PC-9 (cell line): ENCODE measurements at regions not wholly inside any gene's neighbourhood (a gene's known extent, or its start where the extent isn't known, plus 50 kb on each side); places are given as distances from the start of the nearest gene placed in this dataset.

Experiments used
- BruUV-seq: library from RNA; stranded (reverse); fragments of 400-500 nt; replicated peaks from 2 replicates; lab custom pipeline; 2021; lab: Mats Ljungman, UMichigan
- CTCF ChIA-PET: fragments of 300-600 bp; sonication (Branson Sonifier 250); formaldehyde crosslinking; loops from one replicate; lab custom pipeline; 2022; ENCODE audit warnings: antibody characterized with exemption; lab: Charles Lee
- POLR2A ChIA-PET: fragments of 300-600 bp; sonication (Branson Sonifier 250); formaldehyde crosslinking; loops from one replicate; lab custom pipeline; 2022; ENCODE audit warnings: antibody characterized with exemption; ENCODE audit not compliant: unreplicated experiment; lab: Charles Lee
- DNase-seq, 2 experiments: peaks; one replicate each; pipeline versions ENCODE4 v3.0.0 to v3.0.0-alpha.2; 2015 to 2022; ENCODE audit warnings: mixed read lengths in 1 of 2
- H2AFZ ChIP-seq: fragments of 200-600 bp; sonication (generic); 2 replicates; pipeline ENCODE4 v1.8.1; 2017; ENCODE audit warnings: antibody characterized with exemption
- H3F3A ChIP-seq: fragments of 200-600 bp; sonication (generic); 2 replicates; pipeline ENCODE4 v1.8.1; 2017; ENCODE audit warnings: antibody characterized with exemption, mild to moderate bottlenecking, low read depth; ENCODE audit not compliant: insufficient read depth
- H3K27ac ChIP-seq: fragments of 200-600 bp; sonication (generic); 2 replicates; pipeline ENCODE4 v1.6.1; 2016; ENCODE audit warnings: mixed run types
- H3K27me3 ChIP-seq: fragments of 200-600 bp; sonication (generic); 2 replicates; pipeline ENCODE4 v1.6.1; 2016; ENCODE audit warnings: low read depth, mixed run types; ENCODE audit not compliant: insufficient read depth
- H3K36me3 ChIP-seq: fragments of 200-600 bp; sonication (generic); 2 replicates; pipeline ENCODE4 v1.6.1; 2016; ENCODE audit warnings: low read depth, mixed run types
- H3K4me1 ChIP-seq: fragments of 200-600 bp; sonication (generic); replicated peaks from 2 replicates; pipeline ENCODE4 v1.6.1; 2016; ENCODE audit warnings: mixed run types; ENCODE audit not compliant: insufficient read depth
- H3K4me2 ChIP-seq: fragments of 200-600 bp; sonication (generic); 2 replicates; pipeline ENCODE4 v1.6.1; 2017; ENCODE audit warnings: mixed run types
- H3K4me3 ChIP-seq: fragments of 200-600 bp; sonication (generic); 2 replicates; pipeline ENCODE4 v1.6.1; 2016; ENCODE audit warnings: mixed run types
- H3K79me2 ChIP-seq: fragments of 200-600 bp; sonication (generic); 2 replicates; pipeline ENCODE4 v1.6.1; 2017; ENCODE audit warnings: low read depth, mixed run types
- H3K9me2 ChIP-seq: fragments of 200-600 bp; sonication (generic); 2 replicates; pipeline ENCODE4 v1.8.1; 2017; ENCODE audit warnings: mild to moderate bottlenecking; ENCODE audit not compliant: insufficient read depth
- H3K9me3 ChIP-seq: fragments of 200-600 bp; sonication (generic); 2 replicates; pipeline ENCODE4 v1.8.1; 2016; ENCODE audit warnings: low read depth; ENCODE audit not compliant: insufficient read depth
- H4K20me1 ChIP-seq: fragments of 200-600 bp; sonication (generic); 2 replicates; pipeline ENCODE4 v1.8.1; 2017; ENCODE audit not compliant: insufficient read depth
- CTCF ChIP-seq: fragments of 200-600 bp; sonication (generic); conservative IDR thresholded peaks from 2 replicates; pipeline ENCODE4 v1.6.1; 2017; ENCODE audit warnings: mixed run types, antibody characterized with exemption, mild to moderate bottlenecking, moderate library complexity
- EZH2 ChIP-seq: fragments of 200-600 bp; sonication (generic); IDR thresholded peaks from 2 replicates; pipeline ENCODE4 v1.8.0; 2017; ENCODE audit warnings: antibody characterized with exemption, low read depth
- intact Hi-C: fragments of 100-400 bp; cut with micrococcal nuclease; formaldehyde crosslinking; loops from one replicate; pipeline ENCODE4 v1.10.0; 2022; ENCODE audit not compliant: unreplicated experiment

GRCh38 chr7:17021205-17021604 lies 139.4 kb upstream of the AGR3 start:
- Histone ChIP-seq H2AFZ (no peak overlapping the region; the same call in 1 of the 2 replicates), H3K4me1 (no peaks in the 10 kb centered on the region), H3K9me2 (no peaks in the 10 kb centered on the region), H3F3A (no peaks in the 10 kb centered on the region), H3K4me3 (no peak overlapping the region), H3K9me3 (no peaks in the 10 kb centered on the region), H3K27me3 (no peaks in the 10 kb centered on the region), H3K79me2 (no peaks in the 10 kb centered on the region), H3K36me3 (no peaks in the 10 kb centered on the region), H3K4me2 (no peak overlapping the region), H3K27ac (no peak overlapping the region), H4K20me1 (no peaks in the 10 kb centered on the region)
- ChIA-PET CTCF (no interaction called here), POLR2A (no interaction called here)
- intact Hi-C loops = no loop called here
- TF ChIP-seq CTCF (no peak), EZH2 (no peak)
- BruUV-seq = no TSS peak
- no peak for DNase-seq

DNA sequence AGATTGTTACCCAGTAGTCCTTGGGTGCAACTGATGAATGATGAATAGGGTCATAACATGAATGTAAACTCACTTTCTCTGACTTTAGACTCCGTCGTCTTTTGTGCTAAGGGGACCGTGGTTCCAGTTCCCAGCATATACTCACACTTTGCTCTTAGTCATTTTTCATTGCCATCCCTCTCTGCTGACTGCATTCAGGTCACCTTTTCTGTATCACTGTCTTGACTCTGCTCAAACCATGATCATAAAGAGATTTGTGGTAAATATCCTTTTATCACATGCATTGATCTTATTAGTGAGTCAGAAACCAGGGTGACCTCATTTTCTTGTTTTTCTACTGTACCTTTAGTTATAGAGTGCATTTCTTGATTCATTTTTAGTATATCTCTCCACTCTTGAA lies 141.1 kb upstream of the AGR3 start:
- TF ChIP-seq CTCF (no peak), EZH2 (no peak)
- H3K36me3 ChIP-seq = no peaks in the 10 kb centered on the region
- no TSS peak for BruUV-seq
- no peak overlapping the region for H3K4me3 ChIP-seq
- POLR2A ChIA-PET = no interaction called here
- H4K20me1 ChIP-seq = no peaks in the 10 kb centered on the region
- no peaks in the 10 kb centered on the region for H3K79me2 ChIP-seq
- H3K4me2 ChIP-seq = no peak overlapping the region
- peak in 1 of 2 experiments; percentile 50 for DNase-seq
- H3K9me3 ChIP-seq = peaks cover 5% of the 10 kb centered on the region; the same call in 1 of the 2 replicates
- CTCF ChIA-PET = no interaction called here
- no peaks in the 10 kb centered on the region for H3F3A ChIP-seq
- intact Hi-C loops = no loop called here
- no peaks in the 10 kb centered on the region for H3K27me3 ChIP-seq
- no peaks in the 10 kb centered on the region for H3K9me2 ChIP-seq
- no peaks in the 10 kb centered on the region for H3K4me1 ChIP-seq
- no peak overlapping the region for H3K27ac ChIP-seq
- H2AFZ ChIP-seq = no peak overlapping the region

- BruUV-seq = no TSS peak
- H3K36me3 ChIP-seq = no peaks in the 10 kb centered on the region
- H3K79me2 ChIP-seq = no peaks in the 10 kb centered on the region
- no peak for DNase-seq
- H3K9me2 ChIP-seq = no peaks in the 10 kb centered on the region
- no peaks in the 10 kb centered on the region for H4K20me1 ChIP-seq
- H3K27ac ChIP-seq = no peak overlapping the region
- H3F3A ChIP-seq = no peaks in the 10 kb centered on the region
- H2AFZ ChIP-seq = no peak overlapping the region
- no peaks in the 10 kb centered on the region for H3K27me3 ChIP-seq
- ChIA-PET CTCF (no interaction called here), POLR2A (interaction anchor here (0.6 kb wide), 1 partner anchor 380 kb away, joined by 3 read pairs; no protein-coding TSS in a partner anchor)
- peaks cover 6% of the 10 kb centered on the region; the same call in 1 of the 2 replicates for H3K9me3 ChIP-seq
- intact Hi-C loops = no loop called here
- TF ChIP-seq EZH2 (no peak), CTCF (no peak)
- H3K4me3 ChIP-seq = no peak overlapping the region
- H3K4me2 ChIP-seq = no peak overlapping the region
- no peaks in the 10 kb centered on the region for H3K4me1 ChIP-seq
These were observed 144.5 kb upstream of the AGR3 start for GRCh38 chr7:17026269-17026668.
